ENCODE measurements at regions not wholly inside any gene's neighbourhood (a gene's known extent, or its start where the extent isn't known, plus 50 kb on each side); places are given as distances from the start of the nearest gene placed in this dataset.

DNA sequence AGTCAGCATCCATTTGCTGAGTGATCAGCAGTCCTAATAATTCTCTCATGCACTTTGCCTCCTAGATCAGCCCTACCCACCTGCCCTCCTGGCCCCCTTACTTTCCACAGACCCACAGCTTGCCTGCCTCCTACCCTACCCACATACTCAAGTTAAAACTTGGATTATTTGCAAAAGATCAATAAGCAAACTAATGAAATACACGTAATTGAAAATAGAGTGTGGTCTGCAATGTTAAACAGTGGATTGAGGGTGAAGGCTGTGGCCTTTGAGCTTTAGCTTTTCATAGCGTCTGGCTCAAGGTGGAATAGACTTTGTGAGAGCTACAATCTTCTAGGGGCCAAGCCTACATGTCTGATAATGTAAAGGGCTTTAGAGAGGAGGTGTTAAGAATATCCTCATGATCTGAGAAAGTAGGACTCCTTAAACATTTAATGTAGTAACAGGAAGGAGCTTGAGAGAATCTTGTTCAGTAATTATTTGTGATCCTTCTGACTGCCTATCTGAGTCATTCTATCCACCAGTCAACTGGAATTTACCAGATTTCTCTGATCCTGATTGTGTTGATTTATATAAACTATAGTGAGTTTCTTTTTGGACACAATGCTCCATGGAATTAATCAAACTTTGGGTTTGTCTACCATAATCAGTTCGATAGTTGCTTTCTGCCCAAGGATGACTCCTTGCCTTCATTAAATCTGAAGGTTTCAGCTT lies 310.0 kb downstream of the HRH4 start:
- Histone ChIP-seq H3K27ac (no peak overlapping the region), H3K9ac (no peak overlapping the region), H3K4me3 (no peak overlapping the region), H3K4me1 (no peaks in the 10 kb centered on the region), H4K20me1 (no peaks in the 10 kb centered on the region), H3K27me3 (no peaks in the 10 kb centered on the region), H3K9me3 (0 out of 2 replicates have a peak, but pooled peaks cover 3% of the 10 kb centered on the region), H3K4me2 (no peak overlapping the region), H3K36me3 (no peaks in the 10 kb centered on the region)
- no peak for TF ChIP-seq Cebpa-rat (IDR thresholded peaks at IDR 0.05)

DNA sequence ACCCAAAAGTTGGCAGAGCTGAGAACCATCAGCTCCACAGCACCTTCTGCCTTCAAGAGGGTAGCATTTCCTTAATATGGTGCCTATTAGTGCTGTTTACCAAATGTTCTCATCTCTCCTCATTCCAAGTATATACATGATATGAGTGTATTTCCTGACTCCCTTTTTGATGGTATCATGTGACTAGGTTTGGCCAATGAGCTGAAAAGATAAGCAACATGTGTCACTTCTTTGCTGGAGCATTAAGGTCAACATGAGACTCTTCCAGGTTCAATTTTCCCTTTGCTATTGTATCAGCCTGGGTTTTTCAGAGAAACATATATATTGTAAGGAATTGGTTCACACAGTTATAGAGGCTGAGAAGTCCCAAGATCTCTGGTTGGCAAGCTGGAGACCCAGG lies 310.9 kb downstream of the HRH4 start:
- H3K9ac ChIP-seq, result no peak overlapping the region
- H3K4me3 ChIP-seq, result no peak overlapping the region
- H3K27me3 ChIP-seq, result no peaks in the 10 kb centered on the region
- no peaks in the 10 kb centered on the region for H3K36me3 ChIP-seq
- H3K9me3 ChIP-seq, result 0 out of 2 replicates have a peak, but pooled peaks cover 1% of the 10 kb centered on the region
- H4K20me1 ChIP-seq, result no peaks in the 10 kb centered on the region
- H3K4me2 ChIP-seq, result no peak overlapping the region
- no peak for TF ChIP-seq Cebpa-rat (IDR thresholded peaks at IDR 0.05)
- no peak overlapping the region for H3K27ac ChIP-seq
- H3K4me1 ChIP-seq, result no peaks in the 10 kb centered on the region

DNA sequence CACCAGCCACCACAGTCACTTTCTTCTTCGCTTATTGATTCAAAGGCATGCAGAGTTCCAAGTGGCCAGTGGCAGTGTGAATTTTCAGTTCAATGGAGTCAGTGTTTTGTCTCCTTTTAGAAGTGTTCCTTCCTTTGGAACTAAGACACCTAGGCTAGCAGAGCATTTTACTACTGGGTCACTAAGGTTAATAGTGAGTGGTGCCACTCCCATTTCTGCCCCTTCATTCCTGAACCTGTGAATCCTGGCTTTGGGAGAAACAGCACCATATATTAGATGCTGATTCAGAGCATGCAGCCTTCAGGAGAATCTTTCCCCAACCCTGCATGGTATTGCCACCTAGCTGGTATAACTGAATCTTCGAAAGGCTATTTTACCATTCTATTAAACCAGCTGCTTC lies 312.7 kb downstream of the HRH4 start:
- no peak overlapping the region for H3K4me2 ChIP-seq
- H3K27me3 ChIP-seq, result 0 out of 2 replicates have a peak, but pooled peaks cover 4% of the 10 kb centered on the region
- no peaks in the 10 kb centered on the region for H3K36me3 ChIP-seq
- H3K4me3 ChIP-seq, result no peak overlapping the region
- no peak for TF ChIP-seq Cebpa-rat (IDR thresholded peaks at IDR 0.05)
- no peaks in the 10 kb centered on the region for H4K20me1 ChIP-seq
- no peaks in the 10 kb centered on the region for H3K4me1 ChIP-seq
- H3K9me3 ChIP-seq, result no peaks in the 10 kb centered on the region
- no peak overlapping the region for H3K27ac ChIP-seq
- no peak overlapping the region for H3K9ac ChIP-seq

DNA sequence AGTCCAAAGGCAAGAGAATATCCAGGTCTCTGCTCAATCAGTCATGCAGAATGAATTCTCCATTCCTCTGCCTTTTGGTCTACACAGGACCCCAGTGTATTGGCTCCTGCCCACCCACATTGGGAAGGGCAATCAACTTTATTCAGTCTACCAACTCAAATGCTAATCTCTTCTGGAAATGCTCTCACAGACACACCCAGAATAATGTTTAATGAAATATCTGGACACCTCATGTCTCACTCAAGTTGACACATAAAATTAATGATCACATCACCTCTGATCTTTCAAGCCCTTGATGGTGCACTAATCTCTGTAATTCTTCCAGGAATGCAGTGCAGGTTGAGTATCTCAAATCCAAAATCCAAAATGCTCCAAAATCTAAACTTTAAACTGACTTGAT lies 315.6 kb downstream of the HRH4 start:
- Histone ChIP-seq H3K27me3 (0 out of 2 replicates have a peak, but pooled peaks cover 4% of the 10 kb centered on the region), H3K27ac (no peak overlapping the region), H3K9me3 (no peaks in the 10 kb centered on the region), H3K9ac (no peak overlapping the region), H3K4me3 (no peak overlapping the region), H3K4me2 (no peak overlapping the region), H4K20me1 (no peaks in the 10 kb centered on the region), H3K36me3 (no peaks in the 10 kb centered on the region), H3K4me1 (no peaks in the 10 kb centered on the region)
- TF ChIP-seq Cebpa-rat (IDR thresholded peaks at IDR 0.05), result no peak

DNA sequence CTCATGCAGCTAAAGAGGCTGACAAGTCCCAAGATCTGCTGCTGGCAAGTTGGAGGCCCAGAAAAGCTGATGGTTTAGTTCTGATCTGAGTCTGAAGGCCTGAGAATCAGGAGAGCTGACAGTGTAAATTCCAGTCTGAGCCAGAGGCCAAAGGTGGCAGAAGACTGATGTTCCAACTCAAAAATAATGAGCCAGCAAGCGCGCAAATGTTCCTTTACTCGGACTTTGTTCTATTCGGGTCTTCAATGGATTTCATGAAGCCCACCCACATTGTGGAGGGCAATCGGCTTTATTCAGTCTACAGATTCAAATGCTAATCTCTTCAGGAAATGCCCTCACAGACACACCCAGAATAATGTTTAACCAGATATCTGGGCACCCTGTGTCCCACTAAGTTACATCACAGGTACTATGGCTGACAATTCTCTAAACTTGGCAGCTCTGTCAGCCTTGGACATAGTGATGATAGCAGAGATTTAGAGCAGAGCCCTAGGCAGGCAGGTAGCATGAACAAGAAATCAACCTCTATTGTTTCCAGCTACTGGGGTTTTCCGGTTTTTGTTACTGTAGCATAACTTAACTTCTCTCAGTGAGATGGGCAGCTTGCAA lies 318.5 kb downstream of the HRH4 start:
- Histone ChIP-seq H3K9ac (no peak overlapping the region), H3K4me1 (no peaks in the 10 kb centered on the region), H3K9me3 (no peaks in the 10 kb centered on the region), H3K27ac (no peak overlapping the region), H4K20me1 (no peaks in the 10 kb centered on the region), H3K4me2 (no peak overlapping the region), H3K36me3 (no peaks in the 10 kb centered on the region), H3K27me3 (0 out of 2 replicates have a peak, but pooled peaks cover 4% of the 10 kb centered on the region), H3K4me3 (no peak overlapping the region)
- TF ChIP-seq Cebpa-rat (IDR thresholded peaks at IDR 0.05), result no peak

DNA sequence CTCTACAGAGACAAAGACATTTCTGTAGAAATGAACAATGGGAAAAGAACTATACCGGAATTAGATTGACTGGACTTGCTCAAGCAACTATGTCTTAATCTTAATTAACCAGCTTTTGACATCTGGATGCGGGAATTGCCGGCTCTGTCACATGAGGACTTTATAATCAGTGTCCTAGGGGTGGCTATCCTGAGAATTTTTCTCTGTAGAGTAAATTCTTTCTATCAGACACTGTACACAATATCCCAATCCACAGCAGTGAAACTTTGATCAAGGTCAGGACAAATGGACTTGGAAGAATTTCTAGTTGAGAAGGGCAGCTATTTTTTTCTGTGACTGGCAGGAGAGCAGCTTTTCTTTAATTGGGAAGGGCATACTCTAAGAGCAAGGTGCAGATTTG lies 322.1 kb downstream of the HRH4 start:
- H3K27ac ChIP-seq, result no peak overlapping the region
- H3K4me3 ChIP-seq, result no peak overlapping the region
- no peaks in the 10 kb centered on the region for H3K36me3 ChIP-seq
- H4K20me1 ChIP-seq, result no peaks in the 10 kb centered on the region
- no peak overlapping the region for H3K9ac ChIP-seq
- no peaks in the 10 kb centered on the region for H3K9me3 ChIP-seq
- H3K4me1 ChIP-seq, result no peaks in the 10 kb centered on the region
- no peak overlapping the region for H3K4me2 ChIP-seq
- 0 out of 2 replicates have a peak, but pooled peaks cover 4% of the 10 kb centered on the region for H3K27me3 ChIP-seq
- no peak for TF ChIP-seq Cebpa-rat (IDR thresholded peaks at IDR 0.05)

DNA sequence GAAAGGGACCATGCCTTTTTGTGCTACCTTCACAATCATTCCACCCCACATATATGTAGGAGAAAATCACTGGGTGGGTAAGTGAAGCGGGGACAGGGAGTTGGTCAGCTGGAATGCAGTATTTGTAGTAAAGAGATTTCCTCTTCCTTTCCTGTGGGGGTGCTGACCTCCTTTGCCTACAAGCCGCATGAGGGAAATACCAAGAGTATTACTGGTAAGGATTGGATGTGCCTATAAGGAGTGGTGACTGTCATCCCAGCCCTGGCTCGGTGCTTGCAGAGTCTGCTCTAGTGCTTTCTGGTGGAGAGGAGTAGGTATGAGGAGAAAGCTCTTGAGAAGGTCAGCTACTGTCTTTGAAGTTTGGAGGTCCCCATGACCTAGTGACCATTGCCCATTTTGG lies 324.6 kb downstream of the HRH4 start:
- Histone ChIP-seq H3K4me1 (no peaks in the 10 kb centered on the region), H3K36me3 (no peaks in the 10 kb centered on the region), H3K4me2 (no peak overlapping the region), H3K9ac (no peak overlapping the region), H3K27ac (no peak overlapping the region), H3K4me3 (no peak overlapping the region), H3K27me3 (no peaks in the 10 kb centered on the region), H3K9me3 (peaks cover 8% of the 10 kb centered on the region; the same call in 1 of the 2 replicates), H4K20me1 (no peaks in the 10 kb centered on the region)
- no peak for TF ChIP-seq Cebpa-rat (IDR thresholded peaks at IDR 0.05)

DNA sequence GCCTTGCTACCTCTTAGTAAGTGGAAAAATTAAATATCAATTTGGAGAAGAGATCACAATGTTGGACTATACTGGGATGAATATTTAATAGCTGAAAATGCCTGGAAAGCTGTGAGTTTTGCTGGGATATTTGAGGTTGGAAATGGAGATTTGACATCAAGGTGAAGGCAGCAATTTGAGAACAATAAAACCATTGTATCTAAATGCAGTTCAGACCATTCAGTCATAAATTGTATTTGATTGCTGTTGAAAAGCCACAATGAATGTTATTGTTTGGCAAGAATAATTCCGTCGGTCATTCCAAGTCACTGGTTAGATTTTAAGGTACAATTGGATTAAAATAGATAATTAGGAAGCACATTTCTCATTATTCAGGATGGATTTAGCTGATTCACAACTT lies 325.6 kb downstream of the HRH4 start:
- H3K36me3 ChIP-seq, result no peaks in the 10 kb centered on the region
- H3K4me1 ChIP-seq, result no peaks in the 10 kb centered on the region
- no peak overlapping the region for H3K9ac ChIP-seq
- TF ChIP-seq Cebpa-rat (IDR thresholded peaks at IDR 0.05), result no peak
- H4K20me1 ChIP-seq, result no peaks in the 10 kb centered on the region
- no peaks in the 10 kb centered on the region for H3K27me3 ChIP-seq
- H3K4me3 ChIP-seq, result no peak overlapping the region
- no peak overlapping the region for H3K27ac ChIP-seq
- H3K9me3 ChIP-seq, result peaks cover 8% of the 10 kb centered on the region; the same call in 1 of the 2 replicates
- no peak overlapping the region for H3K4me2 ChIP-seq

DNA sequence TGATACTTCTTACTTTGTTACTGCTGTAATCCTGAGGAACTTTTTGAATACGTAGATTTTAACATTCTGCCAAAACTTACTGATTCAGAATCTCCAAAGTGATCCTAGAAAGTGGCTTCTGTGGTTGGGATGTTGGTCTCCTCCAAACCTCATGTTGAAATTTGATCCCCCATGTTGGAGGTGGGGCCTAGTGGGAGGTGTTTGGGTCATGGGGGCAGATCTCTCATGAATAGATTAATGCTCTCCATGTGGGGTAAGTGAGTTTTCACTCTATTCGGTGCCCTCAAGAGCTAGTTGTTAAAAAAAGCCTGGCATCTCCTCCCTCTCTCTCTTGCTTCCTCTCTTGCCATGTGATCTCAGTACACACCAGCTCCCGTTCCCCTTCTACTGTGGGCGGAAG lies 329.9 kb downstream of the HRH4 start:
- Histone ChIP-seq H3K36me3 (no peaks in the 10 kb centered on the region), H3K27me3 (no peaks in the 10 kb centered on the region), H3K9ac (no peak overlapping the region), H4K20me1 (no peaks in the 10 kb centered on the region), H3K27ac (no peak overlapping the region), H3K4me1 (no peaks in the 10 kb centered on the region), H3K9me3 (peaks cover 8% of the 10 kb centered on the region; the same call in 1 of the 2 replicates), H3K4me3 (no peak overlapping the region), H3K4me2 (no peak overlapping the region)
- TF ChIP-seq Cebpa-rat (IDR thresholded peaks at IDR 0.05), result no peak

DNA sequence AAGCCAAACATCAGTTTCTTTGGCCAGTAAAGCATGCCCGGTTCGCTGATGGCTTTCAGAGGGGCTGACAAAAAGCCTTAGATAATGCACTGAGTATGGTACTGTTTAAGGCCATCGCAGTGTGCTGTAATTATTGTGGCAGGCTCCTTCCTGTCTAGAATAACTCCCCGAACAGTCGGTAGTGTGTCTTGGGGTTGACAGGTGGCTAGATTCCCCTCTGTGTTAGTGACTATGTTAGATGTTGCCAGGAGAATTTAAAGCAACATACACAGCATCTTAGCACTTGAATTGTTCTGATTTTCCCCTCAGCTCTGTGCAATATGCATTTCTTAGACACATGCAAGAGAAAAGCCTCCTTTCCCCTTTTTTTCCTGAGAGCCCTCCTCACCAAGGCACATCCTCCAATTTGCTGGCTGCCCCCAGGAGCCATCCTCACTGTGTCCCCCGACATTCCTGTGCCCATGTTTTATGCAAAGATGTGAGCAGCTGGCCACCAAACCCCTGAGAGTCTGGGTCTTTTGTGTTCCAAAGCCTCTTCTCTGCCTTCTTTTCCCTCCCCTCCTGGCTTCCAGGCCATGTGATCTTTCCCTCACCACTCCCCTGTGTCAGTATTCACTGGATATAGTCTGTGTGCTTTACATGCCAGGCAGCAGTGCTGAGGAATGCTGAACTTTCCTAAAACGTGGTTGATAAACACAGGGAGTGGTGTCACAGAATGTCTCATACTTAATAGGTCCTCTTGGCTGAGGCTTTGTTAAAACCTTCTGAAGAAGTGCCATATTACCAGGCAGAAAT lies 331.5 kb downstream of the HRH4 start:
- Histone ChIP-seq H3K9ac (no peak overlapping the region), H3K27me3 (no peaks in the 10 kb centered on the region), H3K9me3 (peaks cover 8% of the 10 kb centered on the region; the same call in 1 of the 2 replicates), H3K27ac (no peak overlapping the region), H4K20me1 (no peaks in the 10 kb centered on the region), H3K4me1 (no peaks in the 10 kb centered on the region), H3K4me3 (no peak overlapping the region), H3K36me3 (no peaks in the 10 kb centered on the region), H3K4me2 (no peak overlapping the region)
- TF ChIP-seq Cebpa-rat (IDR thresholded peaks at IDR 0.05), result no peak

Measured in BLaER1 (cell line).